H1 (cell line): ENCODE measurements at regions not wholly inside any gene's neighbourhood (a gene's known extent, or its start where the extent isn't known, plus 50 kb on each side); places are given as distances from the start of the nearest gene placed in this dataset.
A peak's percentile ranks its signal among the peaks of the same experiment; 100 is the strongest.

Experiments used
- CTCF ChIA-PET: fragments of 300-600 bp; sonication (Branson Sonifier 250); formaldehyde crosslinking; loops from one replicate; lab custom pipeline; 2021; ENCODE audit not compliant: partially characterized antibody; lab: Charles Lee
- POLR2A ChIA-PET: fragments of 300-600 bp; sonication (Branson Sonifier 250); formaldehyde crosslinking; loops from one replicate; lab custom pipeline; 2021; ENCODE audit warnings: inconsistent platforms; ENCODE audit not compliant: partially characterized antibody; lab: Charles Lee
- DNase-seq, 2 experiments: peaks; one replicate each; pipeline versions ENCODE4 v3.0.0 to v3.0.0-alpha.2; 2010 to 2022; ENCODE audit warnings: low spot score in 2 of 2, low read depth in 1 of 2, mixed read lengths in 1 of 2
- FAIRE-seq: peaks from 2 replicates; lab custom pipeline; 2011; peaks lifted over from hg19 to GRCh38; lab: Jason Lieb, UNC
- H2AFZ ChIP-seq: 2 replicates; pipeline ENCODE4 v1.8.1; 2012; ENCODE audit warnings: low read length, inconsistent platforms
- H2AK5ac ChIP-seq: 2 replicates; pipeline ENCODE4 v1.6.1; 2013; ENCODE audit warnings: low read depth, low read length
- H2BK120ac ChIP-seq: replicated peaks from 2 replicates; pipeline ENCODE3; 2013; ENCODE audit warnings: low read depth, low read length, inconsistent platforms
- H2BK12ac ChIP-seq: 2 replicates; pipeline ENCODE4 v1.6.1; 2013; ENCODE audit warnings: low read depth, low read length
- H2BK15ac ChIP-seq: 2 replicates; pipeline ENCODE4 v1.6.1; 2013; ENCODE audit warnings: low read length
- H2BK20ac ChIP-seq: 2 replicates; pipeline ENCODE4 v1.6.1; 2013; ENCODE audit warnings: low read length
- H2BK5ac ChIP-seq: 2 replicates; pipeline ENCODE4 v1.6.1; 2013; ENCODE audit warnings: low read depth, low read length
- H3K14ac ChIP-seq: 2 replicates; pipeline ENCODE4 v1.6.1; 2013; ENCODE audit warnings: inconsistent platforms; ENCODE audit not compliant: insufficient read length
- H3K18ac ChIP-seq: 2 replicates; pipeline ENCODE4 v1.6.1; 2013; ENCODE audit warnings: low read length; ENCODE audit errors: extremely low read depth
- H3K23ac ChIP-seq: 2 replicates; pipeline ENCODE4 v1.6.1; 2013; ENCODE audit warnings: inconsistent platforms; ENCODE audit not compliant: insufficient read length
- H3K23me2 ChIP-seq: 2 replicates; pipeline ENCODE4 v1.6.1; 2013; ENCODE audit warnings: low read depth, low read length
- H3K27ac ChIP-seq: 2 replicates; pipeline ENCODE4 v1.6.1; 2011; ENCODE audit warnings: low read depth, low read length, inconsistent platforms
- H3K27me3 ChIP-seq, 4 experiments: replicated peaks in 1 of 4; 1 replicate in 1 of 4; 2 replicates in 3 of 4; pipeline versions ENCODE4 v1.6.1 to v1.8.1; 2011 to 2013; ENCODE audit warnings: low read length in 3 of 4, mild to moderate bottlenecking in 3 of 4, inconsistent platforms in 2 of 4, mixed read lengths in 2 of 4, moderate library complexity in 1 of 4; ENCODE audit not compliant: control insufficient read depth in 3 of 4, insufficient read depth in 3 of 4; ENCODE audit errors: extremely low read depth in 1 of 4
- H3K36me3 ChIP-seq, 4 experiments: 2 replicates each; pipeline versions ENCODE4 v1.6.1 to v1.8.1; 2011 to 2013; ENCODE audit warnings: mild to moderate bottlenecking in 4 of 4, low read length in 3 of 4, moderate library complexity in 2 of 4, control low read depth in 1 of 4, inconsistent platforms in 1 of 4; ENCODE audit not compliant: insufficient read depth in 4 of 4, control insufficient read depth in 2 of 4
- H3K4ac ChIP-seq: replicated peaks from 2 replicates; pipeline ENCODE3; 2013; ENCODE audit warnings: low read length, low read depth, mixed read lengths, inconsistent platforms; ENCODE audit not compliant: insufficient read length
- H3K4me1 ChIP-seq, 4 experiments: replicated peaks in 1 of 4; 1 replicate in 1 of 4; 2 replicates in 3 of 4; pipeline versions ENCODE4 v1.6.1 to v1.8.1; 2011 to 2013; ENCODE audit warnings: low read length in 3 of 4, inconsistent platforms in 2 of 4, mixed read lengths in 1 of 4; ENCODE audit not compliant: insufficient read depth in 4 of 4, control insufficient read depth in 3 of 4
- H3K4me2 ChIP-seq, 2 experiments: 2 replicates each; pipeline versions ENCODE4 v1.6.1 to v1.8.1; 2011 to 2013; ENCODE audit warnings: low read depth in 2 of 2, low read length in 2 of 2, control low read depth in 1 of 2, inconsistent platforms in 1 of 2, mild to moderate bottlenecking in 1 of 2; ENCODE audit not compliant: insufficient read depth in 1 of 2
- H3K4me3 ChIP-seq, 4 experiments: fragments of 200-600, 300-600 bp in 1 of 4; sonication (generic), shearing (Covaris generic), sonication (Bioruptor Twin) in 1 of 4; 2 replicates each; pipeline versions ENCODE4 v1.5.1 to v1.8.1; 2011 to 2016; ENCODE audit warnings: low read length in 4 of 4, low read depth in 3 of 4, control low read depth in 2 of 4, inconsistent platforms in 2 of 4, mild to moderate bottlenecking in 2 of 4, mixed read lengths in 1 of 4, moderate library complexity in 1 of 4; ENCODE audit not compliant: insufficient read depth in 2 of 4; ENCODE audit errors: extremely low read depth in 1 of 4
- H3K56ac ChIP-seq: replicated peaks from 2 replicates; pipeline ENCODE3; 2013; ENCODE audit warnings: low read depth, mild to moderate bottlenecking, mixed read lengths, low read length, inconsistent platforms; ENCODE audit not compliant: insufficient read length
- H3K79me1 ChIP-seq: 2 replicates; pipeline ENCODE4 v1.6.1; 2013; ENCODE audit warnings: low read depth, low read length, control low read depth
- H3K79me2 ChIP-seq, 2 experiments: 2 replicates each; pipeline versions ENCODE4 v1.6.1 to v1.8.1; 2012 to 2013; ENCODE audit warnings: low read length in 2 of 2, mild to moderate bottlenecking in 2 of 2, inconsistent platforms in 1 of 2; ENCODE audit not compliant: insufficient read depth in 2 of 2, control insufficient read depth in 1 of 2
- H3K9ac ChIP-seq, 4 experiments: replicated peaks in 1 of 4; 1 replicate in 1 of 4; 2 replicates in 3 of 4; pipeline versions ENCODE4 v1.6.1 to v1.8.1; 2011 to 2013; ENCODE audit warnings: low read depth in 3 of 4, low read length in 3 of 4, control low read depth in 2 of 4, mild to moderate bottlenecking in 2 of 4, moderate library complexity in 2 of 4, inconsistent platforms in 1 of 4; ENCODE audit errors: extremely low read depth in 1 of 4
- H3K9me3 ChIP-seq, 2 experiments: 2 replicates each; pipeline versions ENCODE4 v1.6.1 to v1.8.1; 2012 to 2013; ENCODE audit warnings: mild to moderate bottlenecking in 2 of 2, moderate library complexity in 2 of 2, control low read depth in 1 of 2, inconsistent platforms in 1 of 2, low read depth in 1 of 2, low read length in 1 of 2, mixed read lengths in 1 of 2; ENCODE audit not compliant: insufficient read depth in 2 of 2
- H4K20me1 ChIP-seq, 2 experiments: replicated peaks in 1 of 2; 2 replicates each; pipeline versions ENCODE3 to v1.8.1; 2011 to 2013; ENCODE audit warnings: inconsistent platforms in 2 of 2, low read length in 2 of 2, mild to moderate bottlenecking in 1 of 2; ENCODE audit not compliant: insufficient read depth in 2 of 2, control insufficient read depth in 1 of 2
- H4K5ac ChIP-seq: 2 replicates; pipeline ENCODE4 v1.6.1; 2013; ENCODE audit warnings: low read length, low read depth, mixed read lengths, inconsistent platforms; ENCODE audit not compliant: insufficient read length
- H4K8ac ChIP-seq: 2 replicates; pipeline ENCODE4 v1.8.0; 2013; ENCODE audit warnings: mild to moderate bottlenecking, moderate library complexity, low read length, inconsistent platforms; ENCODE audit not compliant: insufficient read depth; ENCODE audit errors: extremely low read depth
- H4K91ac ChIP-seq: replicated peaks from 2 replicates; pipeline ENCODE3; 2013; ENCODE audit warnings: low read length, mixed read lengths, inconsistent platforms; ENCODE audit not compliant: insufficient read length
- MAX ChIP-seq: IDR thresholded peaks from 2 replicates; pipeline ENCODE4 v1.6.1; 2012; ENCODE audit warnings: inconsistent platforms
- SRF ChIP-seq: IDR thresholded peaks from 2 replicates; pipeline ENCODE4 v1.6.1; 2011; ENCODE audit warnings: mild to moderate bottlenecking, low read depth, low read length, moderate library complexity
- WGBS, 2 experiments: shearing (Covaris generic) in 1 of 2; methylation state at CpG; one replicate each; pipeline versions ENCODE4 v1.1.6 to v1.1.7; 2013 to 2015; ENCODE audit warnings: low lambda C conversion rate in 2 of 2, mixed read lengths in 2 of 2, inconsistent platforms in 1 of 2, low coverage in 1 of 2, missing lambda C conversion rate in 1 of 2; ENCODE audit not compliant: insufficient replicate concordance in 2 of 2, insufficient coverage in 1 of 2, insufficient read length in 1 of 2; ENCODE audit errors: extremely low coverage in 1 of 2, missing lambda C conversion rate in 1 of 2; 5-methylcytosine and 5-hydroxymethylcytosine counted together

DNA sequence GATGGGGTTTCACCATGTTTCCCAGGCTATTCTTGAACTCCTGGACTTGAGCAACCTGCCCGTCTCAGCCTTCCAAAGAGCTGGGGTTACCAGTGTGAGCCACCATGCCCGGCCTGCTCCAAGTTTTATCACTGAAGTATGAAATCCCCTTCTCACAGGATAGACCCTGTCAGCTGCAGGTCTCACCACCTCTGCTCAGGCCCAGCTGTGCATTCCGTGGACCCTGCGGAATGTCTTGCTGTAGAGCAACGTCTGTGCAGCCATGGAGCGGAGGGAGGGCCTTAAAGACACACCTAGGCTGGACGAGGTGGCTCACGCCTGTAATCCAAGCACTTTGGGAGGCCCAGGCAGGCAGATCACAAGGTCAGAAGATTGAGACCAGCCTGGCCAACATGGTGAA lies 625.4 kb downstream of the BRD1 start:
- Histone ChIP-seq H3K4me2 (no peak overlapping the region), H3K27me3 (no peaks in the 10 kb centered on the region), H3K23me2 (no peaks in the 10 kb centered on the region), H2BK5ac (no peak overlapping the region), H2BK120ac (no peak overlapping the region), H3K14ac (no peak overlapping the region), H2AFZ (no peak overlapping the region), H2BK15ac (no peak overlapping the region), H4K20me1 (no peaks in the 10 kb centered on the region), H3K18ac (no peak overlapping the region), H3K56ac (no peak overlapping the region), H4K5ac (no peak overlapping the region), H3K4me3 (no peak overlapping the region), H3K4me1 (peaks cover 3 to 10% (median 5%) of the 10 kb centered on the region in 4 experiments; a peak in 6 of 7 replicates), H3K9ac (no peak overlapping the region), H3K79me1 (no peaks in the 10 kb centered on the region), H3K4ac (no peak overlapping the region), H3K36me3 (no peaks in the 10 kb centered on the region), H3K79me2 (no peaks in the 10 kb centered on the region), H2AK5ac (no peak overlapping the region), H3K9me3 (no peaks in the 10 kb centered on the region), H3K23ac (no peak overlapping the region), H2BK20ac (no peak overlapping the region), H3K27ac (no peak overlapping the region), H4K8ac (no peak overlapping the region), H2BK12ac (no peak overlapping the region; the same call in 1 of the 2 replicates), H4K91ac (no peak overlapping the region)
- POLR2A ChIA-PET, result no interaction called here
- DNase-seq, result peak in 1 of 2 experiments; percentile 20
- CTCF ChIA-PET, result interaction anchor here (1.6 to 2.3 kb wide), 2 partner anchors 73 to 103 kb away, joined by 4 to 9 read pairs; no protein-coding TSS in a partner anchor
- no peak for TF ChIP-seq MAX
- no peak for TF ChIP-seq SRF
- no peak for FAIRE-seq
- WGBS, 2 experiments, result 84% methylated on average over 8 of the region's 8 CpGs; no CpG with 5 or more reads in 1 of the 2 experiments
